ENCODE measurements at regions not wholly inside any gene's neighbourhood (a gene's known extent, or its start where the extent isn't known, plus 50 kb on each side); places are given as distances from the start of the nearest gene placed in this dataset.
"Not testable (repeated sequence)": the region's sequence is repeated elsewhere in the genome, so short reads cannot be mapped to it uniquely, and the experiment has no call there.

DNA sequence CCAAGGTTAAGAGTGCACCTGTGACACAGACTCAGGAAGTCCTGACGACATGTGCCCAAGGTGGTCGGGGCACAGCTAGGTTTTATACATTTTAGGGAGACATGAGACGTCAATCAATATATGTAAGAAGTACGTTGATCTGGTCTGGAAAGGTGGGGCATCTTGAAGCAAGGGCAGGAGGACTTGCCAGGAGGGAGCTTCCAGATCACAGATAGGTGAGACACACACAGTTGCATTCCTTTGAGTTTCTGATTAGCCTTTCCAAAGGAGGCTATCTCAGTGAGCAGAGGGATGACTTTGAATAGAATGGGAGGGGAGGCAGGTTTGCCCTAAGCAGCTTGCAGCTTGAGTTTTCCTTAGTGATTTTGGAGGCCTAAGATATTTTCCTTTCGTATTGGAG is 257.4 kb downstream of the CGGBP1 start:
- no peaks in the 10 kb centered on the region for H3K4me1 ChIP-seq (ENCODE audit: insufficient read depth, low read length)
- H3K9me3 ChIP-seq (ENCODE audit: low read length), result no peaks in the 10 kb centered on the region
- H2AFZ ChIP-seq (ENCODE audit: low read depth, low read length), result no peak overlapping the region
- H3K27me3 ChIP-seq (ENCODE audit: insufficient read depth, low read length), result no peaks in the 10 kb centered on the region
- no peak overlapping the region for H3K4me3 ChIP-seq (ENCODE audit: low read length)
- no peaks in the 10 kb centered on the region for H3K36me3 ChIP-seq (ENCODE audit: insufficient read depth, low read length)

DNA sequence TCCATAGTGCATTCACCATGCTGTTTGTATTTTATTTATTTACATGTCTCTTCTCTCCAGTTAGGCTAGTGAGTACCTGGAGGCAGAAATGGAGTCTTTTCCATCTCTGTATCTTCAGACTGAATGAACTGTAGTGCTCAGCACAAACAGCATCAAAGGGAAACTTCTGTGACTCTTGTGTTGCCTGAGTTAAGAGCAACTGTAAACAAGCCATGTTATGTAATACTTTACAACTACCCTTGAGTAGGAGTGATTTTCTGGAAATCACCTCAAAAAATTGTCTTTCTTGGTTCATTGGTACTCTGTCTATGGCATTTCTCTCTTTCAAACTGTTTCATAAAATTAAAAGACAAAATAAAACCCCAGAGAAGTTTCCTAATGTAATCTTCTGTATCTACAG is 258.3 kb downstream of the CGGBP1 start:
- H3K27me3 ChIP-seq (ENCODE audit: insufficient read depth, low read length), result peaks cover under 1% of the 10 kb centered on the region
- H2AFZ ChIP-seq (ENCODE audit: low read depth, low read length), result no peak overlapping the region
- no peaks in the 10 kb centered on the region for H3K9me3 ChIP-seq (ENCODE audit: low read length)
- H3K4me1 ChIP-seq (ENCODE audit: insufficient read depth, low read length), result no peaks in the 10 kb centered on the region
- no peaks in the 10 kb centered on the region for H3K36me3 ChIP-seq (ENCODE audit: insufficient read depth, low read length)
- no peak overlapping the region for H3K4me3 ChIP-seq (ENCODE audit: low read length)

DNA sequence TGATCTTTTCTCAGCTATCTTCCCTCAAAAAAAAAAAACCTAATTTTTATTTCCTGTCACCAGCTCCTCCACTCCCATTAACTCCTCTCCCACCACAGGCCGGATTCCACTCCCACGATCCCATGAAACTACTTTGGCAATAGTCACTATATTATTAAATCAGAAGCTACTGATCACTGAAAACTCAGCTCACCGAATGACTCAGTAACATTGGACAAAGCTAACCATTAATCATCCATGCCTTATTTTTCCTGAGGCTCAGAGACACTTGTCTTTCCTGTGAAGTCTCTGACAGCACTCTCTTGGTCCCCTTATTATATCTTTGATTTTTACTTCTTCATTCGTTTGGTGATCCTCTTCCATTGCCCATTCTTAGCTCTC is 260.2 kb downstream of the CGGBP1 start:
- Histone ChIP-seq H2AFZ (ENCODE audit: low read depth, low read length) (no peak overlapping the region), H3K9me3 (ENCODE audit: low read length) (no peaks in the 10 kb centered on the region), H3K27me3 (ENCODE audit: insufficient read depth, low read length) (peaks cover 10% of the 10 kb centered on the region), H3K4me3 (ENCODE audit: low read length) (no peak overlapping the region), H3K36me3 (ENCODE audit: insufficient read depth, low read length) (no peaks in the 10 kb centered on the region), H3K4me1 (ENCODE audit: insufficient read depth, low read length) (no peaks in the 10 kb centered on the region)

DNA sequence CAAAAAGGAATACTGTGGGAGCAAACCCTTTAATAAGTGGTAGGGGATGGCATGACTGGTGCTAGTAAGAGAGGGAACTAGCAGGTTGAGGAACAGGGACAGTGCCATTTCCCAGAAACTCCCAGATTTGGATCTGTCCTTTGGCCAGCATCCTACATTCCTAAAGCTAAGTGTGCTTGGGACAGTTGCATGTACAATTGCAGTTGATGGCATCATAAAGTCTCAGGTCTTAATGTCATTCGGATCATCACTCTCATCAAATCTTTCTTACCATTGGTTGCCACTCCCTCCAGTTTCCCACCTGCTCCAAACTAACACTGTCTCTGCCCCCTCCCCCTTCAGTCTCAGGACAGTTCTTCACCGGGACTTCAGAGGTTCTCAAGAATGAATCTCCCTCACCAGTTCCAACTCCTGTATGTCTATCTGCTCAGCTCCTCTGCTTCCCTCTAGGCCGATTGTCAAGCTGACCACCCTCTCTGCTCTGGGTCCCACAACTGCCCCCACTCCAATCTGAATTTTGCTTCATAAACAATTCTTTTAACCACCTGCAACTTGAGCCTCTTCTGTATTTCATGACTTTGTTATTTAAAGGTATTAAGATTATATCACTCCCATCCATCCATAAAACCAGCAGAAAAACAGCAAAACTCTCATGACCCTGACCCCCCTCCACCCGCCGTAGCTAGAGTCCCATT is 260.8 kb downstream of the CGGBP1 start:
- no peak overlapping the region for H3K4me3 ChIP-seq (ENCODE audit: low read length)
- peaks cover 15% of the 10 kb centered on the region for H3K27me3 ChIP-seq (ENCODE audit: insufficient read depth, low read length)
- H3K9me3 ChIP-seq (ENCODE audit: low read length), result no peaks in the 10 kb centered on the region
- no peak overlapping the region for H2AFZ ChIP-seq (ENCODE audit: low read depth, low read length)
- H3K36me3 ChIP-seq (ENCODE audit: insufficient read depth, low read length), result no peaks in the 10 kb centered on the region
- no peaks in the 10 kb centered on the region for H3K4me1 ChIP-seq (ENCODE audit: insufficient read depth, low read length)

DNA sequence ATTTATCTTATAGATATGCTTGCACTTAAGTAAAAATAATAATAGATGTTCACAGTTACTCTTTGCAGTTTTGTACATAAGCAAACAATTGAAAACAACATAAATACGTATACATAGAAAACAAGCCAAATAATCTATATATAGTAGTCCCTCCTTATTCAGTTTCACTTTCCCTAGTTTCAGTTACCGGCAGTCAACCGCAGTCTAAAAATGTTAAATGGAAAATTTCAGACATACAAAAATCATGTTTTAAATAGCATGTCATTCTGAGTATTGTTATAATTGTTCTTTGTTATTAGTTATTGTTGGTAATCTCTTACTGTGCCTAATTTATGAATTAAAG is 262.0 kb downstream of the CGGBP1 start:
- Histone ChIP-seq H3K36me3 (ENCODE audit: insufficient read depth, low read length) (no peaks in the 10 kb centered on the region), H3K9me3 (ENCODE audit: low read length) (no peaks in the 10 kb centered on the region), H3K27me3 (ENCODE audit: insufficient read depth, low read length) (peaks cover 27% of the 10 kb centered on the region), H2AFZ (ENCODE audit: low read depth, low read length) (no peak overlapping the region), H3K4me1 (ENCODE audit: insufficient read depth, low read length) (peaks cover 4% of the 10 kb centered on the region), H3K4me3 (ENCODE audit: low read length) (no peak overlapping the region)

DNA sequence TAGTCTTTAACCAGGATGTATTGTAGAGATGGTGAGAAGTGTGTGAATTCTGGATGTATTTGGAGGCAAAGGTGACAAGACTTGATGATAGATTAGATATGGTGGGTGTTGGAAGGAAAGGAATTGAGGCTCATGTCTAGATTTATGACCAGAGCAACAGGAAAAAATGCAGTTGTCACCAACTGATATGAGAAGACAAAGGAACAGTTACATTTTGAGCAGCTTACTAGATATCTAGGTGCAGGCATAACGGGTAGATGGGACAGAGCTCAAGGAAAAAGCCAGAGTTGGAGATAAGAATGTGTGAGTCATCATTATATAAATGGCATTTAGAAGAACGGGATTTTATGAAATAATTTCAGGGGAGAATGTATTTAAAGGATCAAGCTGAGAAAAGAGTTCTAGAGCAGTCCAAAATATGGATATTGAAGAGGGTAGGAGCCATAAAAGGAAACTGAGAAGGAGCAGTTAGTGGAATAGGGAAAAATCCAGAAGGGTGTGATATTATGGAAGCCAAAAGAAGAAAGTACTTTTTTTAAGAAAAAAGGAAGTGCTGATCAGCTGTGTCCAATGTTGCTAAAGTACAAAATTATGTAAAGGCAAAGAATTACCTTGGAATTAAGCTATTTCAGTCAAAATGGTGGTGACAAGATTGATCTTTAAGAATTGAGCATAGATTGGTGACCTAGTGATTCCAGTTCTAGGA is 262.5 kb downstream of the CGGBP1 start:
- H3K9me3 ChIP-seq (ENCODE audit: low read length), result no peaks in the 10 kb centered on the region
- no peak overlapping the region for H3K4me3 ChIP-seq (ENCODE audit: low read length)
- H3K27me3 ChIP-seq (ENCODE audit: insufficient read depth, low read length), result peaks cover 31% of the 10 kb centered on the region
- H3K4me1 ChIP-seq (ENCODE audit: insufficient read depth, low read length), result peaks cover 4% of the 10 kb centered on the region
- no peaks in the 10 kb centered on the region for H3K36me3 ChIP-seq (ENCODE audit: insufficient read depth, low read length)
- H2AFZ ChIP-seq (ENCODE audit: low read depth, low read length), result no peak overlapping the region

DNA sequence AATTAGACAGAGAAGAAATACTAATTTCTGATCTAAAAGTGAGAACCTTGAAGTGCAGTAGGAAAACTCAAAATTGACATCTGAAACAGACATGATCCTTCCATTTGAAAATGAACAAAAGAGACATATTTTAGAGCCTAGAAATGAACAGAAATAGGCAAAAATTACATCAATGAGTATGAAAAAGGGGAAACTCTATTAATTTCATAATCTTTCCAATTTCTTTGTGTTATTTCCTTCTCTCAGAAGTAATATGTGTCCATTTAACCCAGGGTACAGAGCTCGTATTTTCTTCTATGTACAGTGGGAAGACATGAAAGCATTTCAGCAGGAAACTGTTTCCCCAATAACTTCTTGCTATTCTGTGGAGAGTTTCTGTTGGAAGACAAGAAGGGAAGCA is 263.1 kb downstream of the CGGBP1 start:
- H3K4me1 ChIP-seq (ENCODE audit: insufficient read depth, low read length), result peaks cover 4% of the 10 kb centered on the region
- H3K36me3 ChIP-seq (ENCODE audit: insufficient read depth, low read length), result no peaks in the 10 kb centered on the region
- H3K27me3 ChIP-seq (ENCODE audit: insufficient read depth, low read length), result peaks cover 33% of the 10 kb centered on the region
- H2AFZ ChIP-seq (ENCODE audit: low read depth, low read length), result no peak overlapping the region
- no peaks in the 10 kb centered on the region for H3K9me3 ChIP-seq (ENCODE audit: low read length)
- no peak overlapping the region for H3K4me3 ChIP-seq (ENCODE audit: low read length)

DNA sequence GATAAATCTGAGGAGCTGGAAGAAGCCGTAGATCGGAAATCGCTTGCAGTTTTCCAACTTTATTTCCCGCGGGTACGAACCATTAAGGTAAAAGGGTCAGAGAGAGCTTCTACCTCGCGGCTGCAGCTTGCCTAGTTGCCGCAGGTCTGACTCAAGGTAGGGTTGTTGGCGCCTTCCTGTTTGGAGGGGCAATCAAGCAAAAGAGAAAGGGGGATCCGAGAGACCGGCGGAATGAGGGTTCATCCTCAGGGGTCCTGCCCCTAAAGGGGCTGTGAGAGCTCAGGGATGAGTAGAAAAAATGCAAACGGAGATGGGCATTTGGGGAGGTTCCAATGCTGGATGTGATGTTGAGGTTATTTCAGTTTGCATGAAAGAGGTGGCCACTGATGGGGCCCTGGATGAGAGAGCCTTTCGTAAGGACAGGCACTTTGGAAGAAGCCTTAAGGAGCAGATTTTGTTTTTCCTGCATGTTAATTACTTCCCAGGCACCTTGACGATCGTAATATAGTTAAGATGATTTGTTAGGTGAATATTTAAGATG is 265.4 kb downstream of the CGGBP1 start:
- Histone ChIP-seq H2AFZ (ENCODE audit: low read depth, low read length) (no peak overlapping the region), H3K4me1 (ENCODE audit: insufficient read depth, low read length) (peaks cover 4% of the 10 kb centered on the region), H3K27me3 (ENCODE audit: insufficient read depth, low read length) (peaks cover 35% of the 10 kb centered on the region), H3K9me3 (ENCODE audit: low read length) (no peaks in the 10 kb centered on the region), H3K4me3 (ENCODE audit: low read length) (no peak overlapping the region), H3K36me3 (ENCODE audit: insufficient read depth, low read length) (no peaks in the 10 kb centered on the region)

DNA sequence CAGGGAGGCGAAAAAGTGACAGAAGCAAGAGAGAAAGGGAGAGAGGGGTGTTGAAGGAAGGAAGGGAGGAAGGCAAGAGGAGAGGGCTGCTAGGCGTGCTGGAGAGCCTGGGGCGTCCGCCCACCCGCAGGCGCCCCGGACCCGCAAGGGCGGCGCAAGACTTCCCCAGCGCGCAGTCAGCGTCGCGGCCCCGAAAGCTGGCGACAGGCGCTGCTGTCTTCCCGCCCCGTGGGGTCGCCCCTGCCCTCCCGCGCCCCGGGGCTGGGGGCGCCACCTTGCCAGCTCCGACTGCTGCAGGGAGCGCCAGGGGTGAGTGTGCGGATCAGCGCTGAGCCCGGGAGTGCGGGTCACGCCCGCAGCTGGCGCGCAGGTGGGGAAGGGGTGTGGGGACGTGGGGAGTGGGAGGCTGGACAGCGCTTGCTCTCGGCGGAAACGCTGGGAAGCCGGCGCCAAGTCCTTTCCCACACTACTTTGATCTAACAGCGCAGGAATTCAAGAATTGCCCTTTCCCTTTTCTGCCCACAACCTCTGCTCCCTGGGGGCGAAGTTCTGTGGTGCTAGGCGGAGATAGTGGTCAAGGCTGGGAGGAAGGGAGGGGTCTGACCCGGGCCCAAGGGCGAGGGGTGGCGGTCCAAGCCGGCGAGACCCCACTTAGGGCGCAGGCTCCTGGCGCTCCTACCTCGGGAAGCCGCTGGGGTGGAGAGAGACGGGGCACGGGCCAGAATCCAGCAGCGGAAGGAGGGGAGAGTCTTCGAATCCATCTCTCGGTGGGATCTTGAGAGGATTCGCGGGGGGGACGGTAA is 266.1 kb downstream of the CGGBP1 start, which contains the start of gene HTR1F:
Gene HTR1F, plus strand, starts transcription at position 173 of the 803 bp plus-strand sequence.
- peak within 1 kb of the TSS; percentile 18 for H3K4me3 ChIP-seq (ENCODE audit: low read length)
- H3K9me3 ChIP-seq (ENCODE audit: low read length), result no peaks in the 10 kb centered on the region
- no peaks in the 10 kb centered on the region for H3K36me3 ChIP-seq (ENCODE audit: insufficient read depth, low read length)
- peak within 1 kb of the TSS; percentile 30 for H2AFZ ChIP-seq (ENCODE audit: low read depth, low read length)
- peaks cover 4% of the 10 kb centered on the region for H3K4me1 ChIP-seq (ENCODE audit: insufficient read depth, low read length)
- H3K27me3 ChIP-seq (ENCODE audit: insufficient read depth, low read length), result peaks cover 35% of the 10 kb centered on the region

DNA sequence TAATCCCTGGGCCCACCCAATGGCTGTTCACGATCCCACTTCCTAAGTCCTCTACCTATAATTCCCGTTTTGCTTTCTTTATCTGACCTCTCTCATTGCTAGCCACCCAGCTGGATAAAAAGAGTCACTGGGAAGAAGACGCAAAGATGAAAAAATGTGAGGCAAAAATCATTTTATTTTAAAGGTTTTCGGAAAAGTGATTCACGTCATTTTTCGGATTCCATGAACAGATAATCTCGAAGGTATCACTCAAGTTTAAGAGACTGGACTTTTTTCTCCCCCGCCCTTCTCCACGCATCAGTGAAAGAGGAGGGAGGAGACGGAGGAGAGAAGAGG is 266.6 kb downstream of the CGGBP1 start:
- Histone ChIP-seq H3K4me3 (ENCODE audit: low read length) (peak overlapping the region; percentile 18), H3K27me3 (ENCODE audit: insufficient read depth, low read length) (peaks cover 35% of the 10 kb centered on the region), H3K4me1 (ENCODE audit: insufficient read depth, low read length) (peaks cover 4% of the 10 kb centered on the region), H3K9me3 (ENCODE audit: low read length) (no peaks in the 10 kb centered on the region), H2AFZ (ENCODE audit: low read depth, low read length) (no peak overlapping the region), H3K36me3 (ENCODE audit: insufficient read depth, low read length) (no peaks in the 10 kb centered on the region)

DNA sequence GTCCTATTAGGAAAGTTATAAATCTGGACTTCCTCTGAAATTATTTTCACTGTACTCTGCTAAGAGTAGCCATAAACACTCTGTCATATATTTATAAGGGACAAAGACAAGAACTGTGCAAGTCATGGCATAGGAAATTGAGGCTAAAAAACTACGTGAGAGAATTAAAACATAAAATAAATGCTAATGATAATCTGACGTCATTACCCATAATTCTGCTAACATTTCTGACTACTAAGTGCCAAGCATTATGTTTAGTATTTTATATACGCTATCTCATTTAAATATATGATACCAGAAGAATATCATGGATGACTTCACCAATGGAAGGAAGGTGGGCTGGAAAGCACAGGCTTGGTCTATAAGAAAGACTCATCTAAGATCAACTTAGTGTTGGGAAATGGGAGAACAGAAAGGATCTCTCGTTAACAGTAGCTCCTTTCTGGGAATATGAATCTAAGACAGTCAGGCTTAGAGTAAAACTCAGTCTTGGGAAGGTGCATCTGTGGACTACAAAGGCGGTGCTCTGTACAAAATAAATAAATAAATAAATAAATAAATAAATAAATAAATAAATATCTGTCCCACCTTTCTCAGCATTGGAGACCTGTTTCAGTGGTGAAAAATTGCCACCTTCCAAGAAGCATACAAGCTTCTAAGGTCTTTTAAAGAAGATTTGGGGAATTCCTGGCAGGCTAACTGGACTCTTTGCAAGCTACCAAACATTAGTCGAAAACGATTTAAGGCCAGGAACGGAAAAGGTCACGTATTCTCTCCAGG is 267.4 kb downstream of the CGGBP1 start:
- H3K27me3 ChIP-seq (ENCODE audit: insufficient read depth, low read length), result peaks cover 35% of the 10 kb centered on the region

DNA sequence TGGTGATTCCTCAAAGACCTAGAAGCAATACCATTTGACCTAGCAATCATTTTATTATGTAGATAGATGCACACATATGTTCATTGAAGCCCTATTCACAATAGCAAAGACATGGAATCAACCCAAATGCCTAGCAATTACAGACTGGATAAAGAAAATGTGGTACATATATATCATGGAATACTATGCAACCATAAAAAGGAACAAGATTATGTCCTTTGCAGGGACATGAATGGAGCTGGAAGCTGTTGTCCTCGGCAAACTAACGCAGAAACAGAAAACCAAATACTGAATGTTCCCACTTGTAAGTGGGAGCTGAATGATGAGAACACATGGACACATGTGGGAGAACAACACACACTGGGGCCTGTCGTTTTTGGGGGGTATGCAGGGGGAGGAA is 269.8 kb downstream of the CGGBP1 start:
- peaks cover 30% of the 10 kb centered on the region for H3K27me3 ChIP-seq (ENCODE audit: insufficient read depth, low read length)
- not testable (repeated sequence) for H3K4me3 ChIP-seq (ENCODE audit: low read length); H3K4me1 ChIP-seq (ENCODE audit: insufficient read depth, low read length); H2AFZ ChIP-seq (ENCODE audit: low read depth, low read length); H3K9me3 ChIP-seq (ENCODE audit: low read length); H3K36me3 ChIP-seq (ENCODE audit: insufficient read depth, low read length)

More for the DNA sequence above, 267.4 kb downstream of the CGGBP1 start:
- Histone ChIP-seq H3K4me1 (ENCODE audit: insufficient read depth, low read length) (peaks cover 4% of the 10 kb centered on the region), H3K9me3 (ENCODE audit: low read length) (no peaks in the 10 kb centered on the region), H3K36me3 (ENCODE audit: insufficient read depth, low read length) (no peaks in the 10 kb centered on the region), H3K4me3 (ENCODE audit: low read length) (no peak overlapping the region), H2AFZ (ENCODE audit: low read depth, low read length) (no peak overlapping the region)

Measured in neuron (in vitro differentiated cells).